KBM-7 (cell line): ENCODE measurements at regions not wholly inside any gene's neighbourhood (a gene's known extent, or its start where the extent isn't known, plus 50 kb on each side); places are given as distances from the start of the nearest gene placed in this dataset.
A peak's percentile ranks its signal among the peaks of the same experiment; 100 is the strongest.
"Not testable (repeated sequence)": the region's sequence is repeated elsewhere in the genome, so short reads cannot be mapped to it uniquely, and the experiment has no call there.

Experiments
- DNase-seq: peaks from one replicate; pipeline ENCODE4 v3.0.0-alpha.2; 2015
- in situ Hi-C: fragments of 300-500 bp; cut with MboI; formaldehyde crosslinking; loops from 2 replicates; pipeline ENCODE4 v1.14.3; 2020; ENCODE audit warnings: low sequenced_read_pairs, low pct_unique_long_range_greater_than_20kb, mixed read lengths

DNA sequence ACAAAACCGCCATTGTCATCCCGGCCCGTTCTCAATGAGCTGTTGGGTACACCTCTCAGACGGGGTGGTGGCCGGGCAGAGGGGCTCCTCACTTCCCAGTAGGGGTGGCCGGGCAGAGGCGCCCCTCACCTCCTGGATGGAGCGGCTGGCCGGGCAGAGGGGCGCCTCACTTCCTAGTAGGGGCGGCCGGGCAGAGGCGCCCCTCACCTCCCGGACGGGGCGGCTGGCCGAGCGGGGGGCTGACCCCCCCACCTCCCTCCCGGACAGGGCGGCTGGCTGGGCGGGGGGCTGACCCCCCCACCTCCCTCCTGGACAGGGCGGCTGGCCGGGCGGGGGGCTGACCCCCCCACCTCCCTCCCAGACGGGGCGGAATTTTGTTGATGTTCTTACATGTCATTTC, 1558.3 kb upstream of the CDH9 start:
- DNase-seq, in situ Hi-C loops: not testable (repeated sequence)

DNA sequence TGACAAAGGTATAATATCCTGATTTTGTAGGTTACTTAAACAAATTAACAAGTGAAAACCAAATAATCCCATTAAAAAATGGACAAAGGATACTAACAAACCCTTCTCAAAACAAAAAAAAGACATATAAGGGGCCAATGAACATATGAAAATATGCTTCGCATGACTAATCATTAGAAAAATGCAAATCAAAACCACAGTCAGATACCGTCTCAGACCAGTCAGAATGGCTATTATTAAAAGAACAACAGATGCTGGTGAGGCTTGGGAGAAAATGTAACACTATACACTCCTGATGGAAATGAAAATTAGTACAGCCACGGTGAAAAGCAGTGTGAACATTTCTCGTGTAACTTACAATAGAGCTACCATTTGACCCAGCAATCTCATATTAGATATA, 1542.2 kb upstream of the CDH9 start:
- in situ Hi-C loops: no loop called here
- DNase-seq: no peak

DNA sequence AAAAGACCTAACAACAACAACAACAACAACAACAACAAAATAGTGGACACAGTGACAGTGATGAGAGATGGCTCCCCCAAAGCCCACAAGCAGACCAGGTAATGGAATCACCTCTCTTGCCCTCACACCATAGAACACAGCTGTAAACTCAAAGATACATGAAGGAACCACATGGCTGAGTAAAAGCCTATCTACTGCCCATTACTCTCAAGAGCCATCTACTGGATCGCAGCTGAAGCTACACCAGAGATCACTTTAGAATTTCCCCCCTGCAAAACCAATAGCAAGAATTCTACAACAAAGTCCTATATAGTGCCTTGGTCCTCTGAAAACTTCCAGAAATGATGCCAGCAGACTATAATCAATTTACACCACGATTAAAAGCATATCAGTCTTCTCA, 1537.6 kb upstream of the CDH9 start:
- in situ Hi-C loops: no loop called here
- DNase-seq: peak; percentile 0

DNA sequence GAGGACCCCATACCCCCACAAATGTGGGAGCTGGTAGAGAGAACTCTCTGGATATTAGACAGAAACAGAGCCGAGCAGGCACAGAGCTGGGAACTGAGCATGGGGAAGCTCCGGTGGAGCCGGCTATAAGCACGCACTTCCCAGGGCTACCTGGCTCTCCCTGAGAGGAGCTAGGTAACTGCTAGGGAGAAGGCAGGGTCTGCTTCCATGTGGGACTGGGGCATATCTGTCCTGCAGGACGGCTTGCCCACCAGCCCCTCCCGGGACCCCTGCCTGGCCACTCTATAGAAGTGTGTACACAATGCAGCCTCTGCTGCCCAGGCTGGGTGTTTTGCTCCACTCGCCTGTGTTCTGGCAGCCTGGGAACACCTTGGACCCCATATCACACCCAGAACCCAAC, 1537.0 kb upstream of the CDH9 start:
- in situ Hi-C loops: no loop called here

DNA sequence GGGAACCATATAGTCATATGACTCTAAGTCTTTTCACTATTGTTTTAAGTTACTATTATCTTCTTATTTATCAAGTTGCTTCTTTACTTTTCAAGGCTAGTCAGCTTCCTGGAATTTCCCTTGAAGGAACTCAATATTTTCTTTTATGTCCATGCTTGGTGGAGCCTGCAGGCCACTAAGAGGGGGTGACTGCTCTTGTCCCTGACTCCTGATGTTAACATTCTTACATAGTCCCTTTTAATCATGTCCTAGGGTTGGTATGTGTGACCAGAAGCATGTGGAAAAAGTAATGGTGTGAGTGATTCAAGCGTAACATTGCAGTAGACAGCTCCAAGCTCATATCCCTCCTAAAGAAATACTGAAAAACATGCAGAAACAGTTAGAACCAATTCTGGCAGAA, 1536.2 kb upstream of the CDH9 start:
- in situ Hi-C loops: no loop called here
- no peak for DNase-seq

More for the DNA sequence above, 1537.0 kb upstream of the CDH9 start:
- no peak for DNase-seq

DNA sequence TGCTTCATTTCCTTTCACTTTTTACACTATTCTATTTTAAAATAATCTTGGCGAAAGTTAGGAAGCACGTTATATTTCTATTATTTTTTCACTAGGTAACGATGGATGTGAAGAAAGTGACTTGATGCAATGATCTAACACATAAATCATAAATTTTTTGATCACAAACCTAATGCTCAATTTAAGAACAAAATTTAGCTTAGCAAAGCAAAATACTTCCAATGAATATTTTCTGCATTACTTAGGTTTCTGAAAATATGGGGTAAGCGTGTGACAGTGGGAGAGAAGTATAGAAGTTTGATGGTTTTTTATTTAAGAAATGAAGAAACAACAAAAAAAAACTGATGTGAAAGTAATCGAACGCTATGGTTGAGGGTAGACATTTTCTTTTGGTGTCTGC, 1528.7 kb upstream of the CDH9 start:
- DNase-seq: no peak
- in situ Hi-C loops: no loop called here

DNA sequence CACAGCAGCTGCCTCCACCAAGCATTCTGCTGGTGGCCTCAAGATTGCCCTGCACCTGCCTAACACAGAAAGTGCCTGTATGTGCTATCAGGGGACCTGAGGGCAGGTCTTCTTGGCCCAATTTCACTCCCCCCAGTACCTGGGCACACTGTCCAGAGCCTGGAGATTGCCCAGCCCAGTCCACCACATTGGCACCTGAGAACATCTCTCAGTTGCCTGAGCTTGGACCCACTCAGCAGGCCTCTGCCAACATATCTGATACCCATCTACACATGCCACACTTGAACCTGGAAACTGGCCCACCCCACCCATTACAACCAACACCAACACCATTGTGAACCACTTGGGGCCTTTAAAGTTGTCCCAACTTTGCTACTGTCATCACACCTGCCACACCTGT, 1523.1 kb upstream of the CDH9 start:
- in situ Hi-C loops: no loop called here
- no peak for DNase-seq

DNA sequence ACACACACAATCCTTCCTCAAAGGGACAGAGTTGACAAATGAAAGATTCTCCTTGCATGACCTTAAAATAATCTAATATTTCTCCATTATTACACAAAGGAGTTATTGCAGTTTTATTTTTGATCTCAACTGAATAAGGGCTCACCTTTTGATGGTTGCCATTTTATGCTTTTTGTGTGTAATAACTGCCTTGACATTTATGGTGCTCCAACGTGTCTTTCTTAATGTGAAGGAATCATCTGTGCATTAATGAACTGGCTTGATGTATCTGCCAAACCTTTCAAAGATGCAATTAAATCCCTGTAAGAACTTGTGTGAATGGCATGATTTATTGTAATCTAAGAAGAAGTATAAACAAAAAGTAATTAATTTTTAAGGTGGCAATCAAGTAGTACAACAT, 1519.8 kb upstream of the CDH9 start:
- in situ Hi-C loops: no loop called here
- no peak for DNase-seq

DNA sequence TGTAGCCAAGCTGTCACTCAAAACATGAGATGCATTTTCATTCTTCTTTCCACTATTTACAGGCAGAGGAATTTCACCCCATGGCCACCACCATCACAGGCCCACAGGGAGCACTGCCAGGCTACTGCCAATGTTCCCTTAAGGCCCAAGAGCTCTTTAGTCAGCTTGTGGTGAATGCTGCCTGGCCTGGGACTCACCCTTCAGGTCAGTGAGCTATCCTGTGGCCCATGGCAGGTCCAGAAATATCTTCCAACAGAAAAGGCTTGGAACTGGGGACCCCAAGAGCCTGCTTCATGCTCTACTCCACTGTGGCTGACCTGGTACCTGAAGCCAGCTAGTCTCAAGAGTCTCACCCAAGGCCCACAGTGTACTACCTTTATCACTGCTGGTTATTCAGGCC, 1518.7 kb upstream of the CDH9 start:
- DNase-seq: no peak
- in situ Hi-C loops: no loop called here

DNA sequence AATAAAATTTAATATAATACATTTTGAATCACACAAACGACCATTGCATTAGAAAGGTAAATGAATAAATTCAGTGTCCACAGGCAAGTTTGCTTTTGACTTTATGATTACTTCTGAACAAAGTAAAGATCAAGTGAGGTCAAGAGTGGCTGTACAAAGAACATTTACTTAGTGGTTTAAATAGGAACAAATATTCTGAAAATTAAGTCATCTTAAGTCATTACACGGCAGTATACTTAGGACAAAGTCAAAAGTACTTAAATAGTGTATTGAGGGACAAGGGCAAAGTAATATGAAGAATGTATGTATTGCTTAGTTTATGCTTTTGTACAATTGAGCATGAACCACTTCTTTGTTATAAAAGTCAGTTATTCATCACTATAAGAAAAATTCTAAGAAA, 1511.2 kb upstream of the CDH9 start:
- DNase-seq: no peak
- in situ Hi-C loops: no loop called here

DNA sequence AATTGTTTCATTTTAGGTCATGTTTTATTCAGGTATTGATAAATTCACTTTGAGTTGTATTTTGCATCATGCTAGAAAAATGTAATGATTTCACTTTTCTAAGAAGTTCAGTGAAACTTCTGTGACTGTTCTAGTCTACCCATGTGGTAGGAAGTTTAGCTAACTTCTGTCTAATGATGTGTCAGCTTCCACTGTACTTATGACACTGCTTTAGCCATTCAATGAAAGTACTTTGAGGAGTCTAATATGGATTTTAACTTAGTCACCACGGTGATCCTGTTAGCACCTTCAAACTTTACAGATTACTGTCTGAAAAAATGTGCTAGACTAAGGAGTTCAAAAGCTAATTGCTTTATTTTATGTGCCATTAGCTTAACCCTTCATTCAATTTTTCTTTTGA, 1510.5 kb upstream of the CDH9 start:
- DNase-seq: no peak
- in situ Hi-C loops: no loop called here

DNA sequence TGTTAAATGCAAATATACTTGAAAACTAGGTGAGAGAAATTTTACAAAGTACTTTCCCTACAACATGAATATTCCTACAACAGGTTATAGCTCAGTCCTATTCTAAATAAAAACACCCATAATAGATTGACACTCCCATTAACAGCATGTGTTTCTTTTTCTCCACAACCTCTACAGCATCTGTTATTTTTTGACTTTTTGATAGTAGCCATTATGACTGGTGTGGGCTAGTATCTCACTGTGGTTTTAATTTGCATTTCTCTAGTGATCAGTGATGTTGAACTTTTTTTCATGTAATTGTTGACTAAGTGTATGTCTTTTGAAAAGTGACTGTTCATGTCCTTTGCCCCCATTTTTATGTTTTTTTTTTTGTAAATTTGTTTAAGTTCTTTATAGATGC, 1506.1 kb upstream of the CDH9 start:
- in situ Hi-C loops: no loop called here
- DNase-seq: no peak

DNA sequence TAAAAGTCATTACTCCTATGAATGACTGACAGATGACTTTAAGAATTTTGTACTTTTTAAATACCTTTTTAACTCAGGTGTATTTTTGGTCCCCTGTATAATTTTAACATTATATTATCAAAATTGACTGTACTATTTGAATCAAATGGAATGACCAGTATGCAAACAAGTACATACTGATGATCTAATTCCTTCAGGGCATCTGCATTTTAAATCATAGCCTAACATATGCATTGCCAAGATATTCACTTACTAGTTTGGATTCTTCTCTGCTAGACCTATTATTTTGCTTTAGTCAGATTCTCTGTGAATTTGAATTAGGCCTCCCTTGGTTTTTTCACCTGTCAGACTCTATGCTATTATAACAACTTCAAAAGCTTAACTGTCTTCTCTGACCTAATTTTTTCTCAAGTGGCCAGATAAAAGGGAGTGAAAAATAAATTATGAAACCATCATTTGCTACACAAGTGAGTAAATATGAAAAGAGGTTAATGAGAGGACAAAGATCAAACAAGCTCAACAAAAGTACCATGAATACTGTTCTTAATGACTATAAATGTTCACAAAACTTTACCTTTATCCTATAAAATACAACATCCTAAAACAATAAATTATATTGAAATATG, 1505.2 kb upstream of the CDH9 start:
- in situ Hi-C loops: no loop called here
- no peak for DNase-seq

DNA sequence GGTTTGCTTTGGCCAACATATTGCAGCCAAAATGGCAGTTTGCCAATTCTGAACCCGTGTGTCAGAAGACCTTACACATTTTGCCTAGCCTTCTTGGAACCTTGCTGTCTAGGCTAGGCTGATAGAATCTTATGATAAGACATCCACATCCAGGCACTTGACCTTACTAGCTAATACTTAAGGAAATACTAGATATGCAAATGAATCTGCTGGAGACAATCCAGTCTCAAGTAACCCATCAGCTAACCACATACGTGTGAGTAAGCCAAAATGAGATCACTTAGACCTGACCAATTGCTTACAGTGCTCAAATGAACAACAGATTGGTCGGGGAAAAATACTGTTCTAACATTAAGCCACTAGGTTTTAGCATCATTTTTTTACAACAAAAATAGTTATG, 1504.6 kb upstream of the CDH9 start:
- DNase-seq: no peak

DNA sequence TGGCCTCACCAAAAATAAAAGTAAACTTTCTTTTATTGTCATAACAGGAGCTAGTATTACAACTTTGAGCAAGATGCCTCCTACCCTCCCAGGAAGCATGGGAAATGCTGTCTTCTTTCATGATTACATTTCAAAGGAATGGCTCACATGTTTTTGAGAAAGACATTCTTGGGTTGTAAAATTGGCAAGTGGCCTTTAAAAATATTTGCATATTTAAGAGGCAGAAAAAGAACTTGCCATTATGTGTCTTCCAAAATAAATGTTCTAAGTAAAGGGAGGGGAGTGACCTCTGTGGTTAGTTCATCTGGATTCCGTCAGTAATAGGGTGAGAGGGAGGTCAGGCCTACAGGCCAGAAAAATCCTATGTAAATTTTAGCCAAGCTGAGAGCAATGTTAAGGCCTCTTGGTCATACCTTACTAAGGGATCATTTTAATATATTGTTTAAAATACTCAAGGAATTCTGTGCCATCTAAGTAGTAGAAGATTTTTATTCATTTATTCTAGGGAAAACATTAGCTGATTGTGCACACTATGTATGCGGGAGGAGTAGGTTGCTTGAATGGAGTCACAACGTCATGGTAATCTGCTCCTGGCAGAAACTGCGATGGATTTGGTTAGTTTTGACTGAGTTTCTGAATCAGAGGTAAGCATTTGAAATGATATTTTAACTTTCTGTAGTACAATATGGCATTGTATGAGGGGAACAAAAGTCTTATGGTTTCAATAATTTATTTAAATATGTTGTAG, 1485.7 kb upstream of the CDH9 start:
- in situ Hi-C loops: no loop called here
- no peak for DNase-seq

More for the DNA sequence above, 1504.6 kb upstream of the CDH9 start:
- in situ Hi-C loops: no loop called here

DNA sequence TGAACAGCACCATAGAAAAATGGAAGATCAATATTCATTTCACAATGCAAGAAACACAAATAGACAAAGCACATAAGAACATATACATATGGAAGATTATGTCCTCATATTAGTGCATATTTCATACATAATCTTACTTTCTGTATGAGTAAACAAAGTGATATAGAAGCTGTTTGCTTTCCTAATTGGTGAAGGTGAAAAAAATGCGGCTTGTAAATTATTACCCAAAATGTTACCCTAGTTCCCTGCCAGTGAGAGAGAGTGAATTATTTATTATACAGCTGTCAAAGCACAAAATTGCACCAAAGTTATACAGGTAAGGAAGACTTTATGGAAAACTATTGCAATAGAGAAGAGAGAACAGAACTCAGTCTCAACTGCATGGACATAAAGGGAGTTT, 1485.0 kb upstream of the CDH9 start:
- DNase-seq: no peak
- in situ Hi-C loops: no loop called here

DNA sequence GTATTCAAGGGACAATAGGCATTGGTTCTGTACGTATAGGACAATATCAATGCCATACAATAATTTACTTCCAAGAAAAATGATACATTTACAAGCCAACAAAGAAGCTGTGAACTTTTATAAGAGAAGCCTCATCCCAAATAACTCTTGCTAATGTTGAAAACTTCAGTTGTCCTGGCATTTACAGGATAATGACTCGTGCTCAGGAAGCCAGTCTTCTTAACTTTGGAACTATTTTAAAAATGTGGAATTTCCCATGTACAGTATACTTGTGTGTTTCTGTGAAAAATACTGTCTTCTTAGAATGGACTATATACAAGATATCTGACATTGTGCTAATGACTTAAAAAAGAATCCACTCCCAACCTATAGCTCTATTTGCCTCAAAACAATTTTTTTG, 1479.3 kb upstream of the CDH9 start:
- no peak for DNase-seq
- in situ Hi-C loops: no loop called here

DNA sequence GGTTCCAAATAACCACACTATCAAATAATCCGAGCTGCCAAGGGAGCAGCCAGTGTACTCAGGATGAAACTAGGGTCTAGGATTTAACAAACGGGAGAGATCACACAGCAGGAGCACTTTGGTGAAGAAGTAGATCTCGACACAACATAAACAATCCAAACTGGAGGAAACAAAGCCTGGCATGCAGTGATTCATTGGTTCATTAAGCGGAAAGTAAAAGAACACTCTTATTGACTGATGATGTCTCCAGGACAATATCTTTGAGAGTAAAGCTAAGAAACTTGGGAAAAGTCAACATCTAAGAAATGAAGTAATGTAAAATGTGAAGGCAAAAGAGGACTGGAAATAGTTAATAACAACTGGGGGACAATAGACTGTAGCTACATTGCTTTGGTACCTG, 1478.3 kb upstream of the CDH9 start:
- DNase-seq: no peak
- in situ Hi-C loops: no loop called here

DNA sequence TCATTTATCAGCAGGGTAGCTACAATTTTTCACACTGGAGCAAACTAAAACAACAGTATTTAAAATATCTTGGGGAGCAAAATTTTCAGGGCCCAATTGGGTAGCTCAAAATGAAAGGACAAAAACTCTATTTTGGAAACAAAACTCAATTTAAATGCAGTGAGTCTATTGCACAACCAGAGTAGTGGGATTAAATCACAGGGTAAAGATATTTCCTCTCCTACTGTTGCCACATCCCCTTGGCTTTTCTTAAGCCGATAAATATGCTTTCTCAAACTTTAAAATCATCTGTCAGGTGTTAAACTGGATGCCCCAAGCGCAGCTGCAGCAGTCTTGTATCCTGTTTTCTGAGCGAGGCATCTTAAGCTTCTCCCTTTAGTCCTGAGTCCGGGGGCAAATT, 1474.3 kb upstream of the CDH9 start:
- in situ Hi-C loops: no loop called here
- no peak for DNase-seq

DNA sequence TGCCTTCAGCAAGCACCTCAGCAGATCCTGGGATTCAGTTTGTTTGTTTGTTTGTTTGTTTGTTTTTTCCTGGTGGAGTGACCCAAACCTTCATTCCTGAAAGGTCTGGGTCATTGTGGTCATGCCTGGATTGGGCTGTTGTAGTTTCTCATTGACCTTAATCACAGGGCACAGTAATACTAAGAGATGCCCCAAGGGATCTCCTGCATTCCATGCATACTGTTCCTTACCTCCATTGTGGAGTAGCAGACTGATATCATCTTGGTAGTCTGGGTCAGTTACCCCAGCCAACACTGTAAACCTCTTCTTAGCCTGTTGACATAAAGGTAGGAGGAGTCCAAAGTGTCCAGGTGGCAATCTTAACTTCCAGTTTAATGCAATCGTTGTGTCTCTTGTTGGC, 1466.7 kb upstream of the CDH9 start:
- no peak for DNase-seq

DNA sequence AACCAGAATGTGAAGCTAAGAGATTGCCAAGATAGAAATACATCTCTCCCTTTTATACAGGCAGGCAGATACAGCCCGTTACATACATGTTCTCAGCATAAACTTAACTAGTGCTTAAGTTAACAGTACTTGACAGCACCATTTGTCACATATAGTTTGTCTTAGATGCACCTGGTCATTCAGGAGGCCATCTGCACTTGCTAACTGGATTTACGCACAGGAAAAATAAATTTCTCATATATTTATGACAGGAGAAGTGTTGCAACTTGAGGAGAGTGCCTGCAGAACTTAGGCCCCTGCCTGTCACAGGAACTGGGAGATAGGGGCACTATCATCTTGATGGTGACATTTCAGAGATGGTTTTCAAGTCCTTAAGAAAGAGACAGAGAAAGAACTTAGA, 1462.1 kb upstream of the CDH9 start:
- in situ Hi-C loops: no loop called here
- no peak for DNase-seq

More for the DNA sequence above, 1466.7 kb upstream of the CDH9 start:
- in situ Hi-C loops: no loop called here
